ENCODE measurements at regions not wholly inside any gene's neighbourhood (a gene's known extent, or its start where the extent isn't known, plus 50 kb on each side); places are given as distances from the start of the nearest gene placed in this dataset.

DNA sequence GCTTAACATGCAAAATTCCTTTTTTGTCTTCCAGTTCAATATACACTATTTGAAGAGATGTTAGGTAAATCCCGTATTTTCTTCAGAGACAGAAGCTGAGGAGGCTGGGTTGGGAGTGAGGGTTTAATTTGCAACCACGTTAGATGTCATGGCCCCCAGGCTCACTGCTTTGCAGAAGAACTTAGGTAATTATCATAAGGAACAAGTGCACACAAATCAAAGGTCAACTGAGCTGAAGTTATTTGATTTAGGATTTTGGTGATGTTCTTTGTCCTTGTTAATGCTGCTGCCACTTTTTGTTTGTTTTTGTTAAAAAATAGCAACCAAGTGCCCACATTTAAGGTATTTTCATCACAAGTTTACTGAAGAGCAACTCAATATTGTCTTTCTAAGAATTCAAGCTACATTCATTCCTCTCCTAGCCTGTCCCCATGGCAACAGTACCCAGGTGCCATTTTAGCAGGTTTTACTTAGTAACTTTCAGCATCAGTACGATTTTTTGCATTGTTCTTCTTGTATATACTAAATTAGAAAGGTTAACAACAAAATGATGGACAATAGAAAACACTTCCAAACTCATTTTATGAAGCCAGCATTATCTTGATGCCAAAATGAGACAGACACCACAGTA, 62.9 kb upstream of the NDUFV2 start:
- intact Hi-C loops (cut with DNase I) = no loop called here
- FAIRE-seq (no peak), DNase-seq (no peak)
- Histone ChIP-seq H3K27ac (ENCODE audit: low read depth in 2 of 2, low read length in 2 of 2) (no peak overlapping the region), H3K4me1 (ENCODE audit: control insufficient read depth in 2 of 3, insufficient read depth in 2 of 3, low read depth in 1 of 3, low read length in 3 of 3) (no peaks in the 10 kb centered on the region), H3K36me3 (ENCODE audit: control insufficient read depth in 2 of 3, insufficient read depth in 3 of 3, low read length in 3 of 3) (no peaks in the 10 kb centered on the region), H3K27me3 (ENCODE audit: control insufficient read depth, insufficient read depth, low read length) (no peaks in the 10 kb centered on the region), H3K9ac (ENCODE audit: low read length in 3 of 3) (no peak overlapping the region), H3K9me3 (ENCODE audit: control insufficient read depth in 2 of 3, insufficient read depth in 1 of 3, low read length in 3 of 3) (no peaks in the 10 kb centered on the region), H3K4me3 (ENCODE audit: low read length in 3 of 3) (no peak overlapping the region)
- TF ChIP-seq, protein P1, sequence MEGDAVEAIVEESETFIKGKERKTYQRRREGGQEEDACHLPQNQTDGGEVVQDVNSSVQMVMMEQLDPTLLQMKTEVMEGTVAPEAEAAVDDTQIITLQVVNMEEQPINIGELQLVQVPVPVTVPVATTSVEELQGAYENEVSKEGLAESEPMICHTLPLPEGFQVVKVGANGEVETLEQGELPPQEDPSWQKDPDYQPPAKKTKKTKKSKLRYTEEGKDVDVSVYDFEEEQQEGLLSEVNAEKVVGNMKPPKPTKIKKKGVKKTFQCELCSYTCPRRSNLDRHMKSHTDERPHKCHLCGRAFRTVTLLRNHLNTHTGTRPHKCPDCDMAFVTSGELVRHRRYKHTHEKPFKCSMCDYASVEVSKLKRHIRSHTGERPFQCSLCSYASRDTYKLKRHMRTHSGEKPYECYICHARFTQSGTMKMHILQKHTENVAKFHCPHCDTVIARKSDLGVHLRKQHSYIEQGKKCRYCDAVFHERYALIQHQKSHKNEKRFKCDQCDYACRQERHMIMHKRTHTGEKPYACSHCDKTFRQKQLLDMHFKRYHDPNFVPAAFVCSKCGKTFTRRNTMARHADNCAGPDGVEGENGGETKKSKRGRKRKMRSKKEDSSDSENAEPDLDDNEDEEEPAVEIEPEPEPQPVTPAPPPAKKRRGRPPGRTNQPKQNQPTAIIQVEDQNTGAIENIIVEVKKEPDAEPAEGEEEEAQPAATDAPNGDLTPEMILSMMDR (IDR thresholded peaks at IDR 0.05; ENCODE audit: borderline replicate concordance, extremely low read depth, insufficient read depth) = no peak

DNA sequence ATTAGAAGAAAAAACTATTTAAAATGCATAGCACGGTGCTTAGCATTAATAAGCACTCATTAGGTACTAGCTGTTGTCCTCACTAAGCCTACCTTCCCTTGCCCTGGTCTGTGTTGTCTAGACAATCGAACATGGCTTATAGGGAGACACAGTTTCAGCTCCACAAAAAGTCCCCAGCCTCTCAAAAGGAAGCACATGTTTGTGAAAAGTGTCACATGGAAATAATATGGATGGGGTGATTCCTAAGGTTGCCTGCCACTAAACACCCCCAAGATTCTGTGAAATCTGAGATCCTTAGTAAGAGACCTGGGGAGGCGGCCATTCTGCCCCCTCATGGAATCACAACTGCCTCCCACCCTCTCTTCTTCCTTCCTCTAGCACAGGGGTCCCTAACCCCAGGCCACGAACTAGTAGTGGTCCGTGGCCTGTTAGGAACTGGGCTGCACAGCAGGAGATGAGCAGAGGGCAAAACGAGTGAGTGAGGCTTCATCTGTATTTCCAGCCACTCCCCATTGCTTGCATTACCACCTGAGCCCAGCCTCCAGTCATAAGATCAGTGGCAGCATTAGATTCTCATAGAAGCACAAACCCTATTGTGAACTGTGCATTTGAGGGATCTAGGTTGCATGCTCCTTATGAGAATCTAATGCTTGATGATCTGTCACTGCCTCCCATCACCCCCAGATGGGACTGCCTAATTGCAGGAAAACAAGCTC, 59.6 kb upstream of the NDUFV2 start:
- intact Hi-C loops (cut with DNase I) = no loop called here
- Histone ChIP-seq H3K4me3 (ENCODE audit: low read length in 3 of 3) (no peak overlapping the region), H3K27me3 (ENCODE audit: control insufficient read depth, insufficient read depth, low read length) (no peaks in the 10 kb centered on the region), H3K27ac (ENCODE audit: low read depth in 2 of 2, low read length in 2 of 2) (no peak overlapping the region), H3K9me3 (ENCODE audit: control insufficient read depth in 2 of 3, insufficient read depth in 1 of 3, low read length in 3 of 3) (no peaks in the 10 kb centered on the region), H3K4me1 (ENCODE audit: control insufficient read depth in 2 of 3, insufficient read depth in 2 of 3, low read depth in 1 of 3, low read length in 3 of 3) (no peaks in the 10 kb centered on the region), H3K9ac (ENCODE audit: low read length in 3 of 3) (no peak overlapping the region), H3K36me3 (ENCODE audit: control insufficient read depth in 2 of 3, insufficient read depth in 3 of 3, low read length in 3 of 3) (no peaks in the 10 kb centered on the region)
- TF ChIP-seq, protein P1 (IDR thresholded peaks at IDR 0.05; ENCODE audit: borderline replicate concordance, extremely low read depth, insufficient read depth) = no peak
- FAIRE-seq (no peak), DNase-seq (no peak)

DNA sequence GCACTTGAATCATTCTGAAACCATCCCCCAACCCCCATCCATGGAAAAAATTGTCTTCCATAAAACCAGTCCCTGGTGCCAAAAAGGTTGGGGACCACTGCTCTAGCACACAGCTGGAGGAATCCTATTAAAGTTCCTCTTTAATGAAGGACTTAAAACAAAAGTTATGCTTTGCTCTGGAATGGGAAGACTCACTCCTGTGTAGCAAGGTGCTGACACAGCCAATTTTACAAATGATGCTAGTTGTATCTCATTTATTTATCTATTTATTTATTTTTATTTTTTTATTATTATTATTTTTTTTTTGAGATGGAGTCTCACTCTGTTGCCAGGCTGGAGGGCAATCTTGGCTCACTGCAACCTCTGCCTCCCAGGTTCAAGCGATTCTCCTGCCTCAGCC, 58.9 kb upstream of the NDUFV2 start:
- TF ChIP-seq, protein P1 (IDR thresholded peaks at IDR 0.05; ENCODE audit: borderline replicate concordance, extremely low read depth, insufficient read depth) = no peak
- H3K4me1 ChIP-seq (ENCODE audit: control insufficient read depth in 2 of 3, insufficient read depth in 2 of 3, low read depth in 1 of 3, low read length in 3 of 3) = no peaks in the 10 kb centered on the region
- H3K27me3 ChIP-seq (ENCODE audit: control insufficient read depth, insufficient read depth, low read length) = no peaks in the 10 kb centered on the region
- DNase-seq (no peak), FAIRE-seq (no peak)
- intact Hi-C loops (cut with DNase I) = no loop called here
- no peak overlapping the region for H3K27ac ChIP-seq (ENCODE audit: low read depth in 2 of 2, low read length in 2 of 2)
- no peaks in the 10 kb centered on the region for H3K36me3 ChIP-seq (ENCODE audit: control insufficient read depth in 2 of 3, insufficient read depth in 3 of 3, low read length in 3 of 3)
- no peaks in the 10 kb centered on the region for H3K9me3 ChIP-seq (ENCODE audit: control insufficient read depth in 2 of 3, insufficient read depth in 1 of 3, low read length in 3 of 3)
- H3K9ac ChIP-seq (ENCODE audit: low read length in 3 of 3) = no peak overlapping the region
- H3K4me3 ChIP-seq (ENCODE audit: low read length in 3 of 3) = no peak overlapping the region
